Neuronal stem cell (in vitro differentiated cells): ENCODE measurements at regions not wholly inside any gene's neighbourhood (a gene's known extent, or its start where the extent isn't known, plus 50 kb on each side); places are given as distances from the start of the nearest gene placed in this dataset. TPM values are rescaled to one million over a fixed set of nuclear protein-coding genes. Genes with fewer than 3 reads are reported as not detected.
"Not testable (repeated sequence)": the region's sequence is repeated elsewhere in the genome, so short reads cannot be mapped to it uniquely, and the experiment has no call there.

Experiments
- DNase-seq: peaks from one replicate; pipeline ENCODE4 v3.0.0-alpha.2; 2013; ENCODE audit warnings: low spot score
- H2AFZ ChIP-seq: one replicate; pipeline ENCODE4 v1.6.1; 2013; ENCODE audit warnings: mild to moderate bottlenecking, low read length, inconsistent platforms
- H2AK5ac ChIP-seq: 2 replicates; pipeline ENCODE4 v1.6.1; 2013; ENCODE audit warnings: low read depth, mild to moderate bottlenecking, inconsistent platforms, low read length, moderate library complexity, mixed read lengths
- H2BK120ac ChIP-seq: 2 replicates; pipeline ENCODE4 v1.6.1; 2013; ENCODE audit warnings: low read depth, mild to moderate bottlenecking, inconsistent platforms, low read length, moderate library complexity, mixed read lengths
- H2BK12ac ChIP-seq: one replicate; pipeline ENCODE4 v1.6.1; 2013; ENCODE audit warnings: low read length, inconsistent platforms
- H2BK15ac ChIP-seq: 2 replicates; pipeline ENCODE4 v1.6.1; 2013; ENCODE audit warnings: mild to moderate bottlenecking, low read length, inconsistent platforms, mixed read lengths
- H2BK5ac ChIP-seq: one replicate; pipeline ENCODE4 v1.6.1; 2013; ENCODE audit warnings: inconsistent platforms, mild to moderate bottlenecking, low read length, moderate library complexity
- H3K14ac ChIP-seq: one replicate; pipeline ENCODE4 v1.6.1; 2013; ENCODE audit warnings: low read length, inconsistent platforms
- H3K18ac ChIP-seq: 2 replicates; pipeline ENCODE4 v1.6.1; 2013; ENCODE audit warnings: low read length, inconsistent platforms
- H3K23ac ChIP-seq: 2 replicates; pipeline ENCODE4 v1.6.1; 2013; ENCODE audit warnings: low read depth, mild to moderate bottlenecking, mixed read lengths, low read length, inconsistent platforms; ENCODE audit not compliant: poor library complexity
- H3K27ac ChIP-seq: replicated peaks from 3 replicates; pipeline ENCODE4 v1.5.1; 2013; ENCODE audit warnings: low read length, inconsistent platforms
- H3K27me3 ChIP-seq, 3 experiments: 2 replicates each; pipeline ENCODE4 v1.6.1; 2013; ENCODE audit warnings: low read length in 3 of 3, mild to moderate bottlenecking in 2 of 3, inconsistent platforms in 1 of 3, low read depth in 1 of 3, mixed read lengths in 1 of 3, moderate library complexity in 1 of 3; ENCODE audit not compliant: control insufficient read depth in 3 of 3, insufficient read depth in 3 of 3
- H3K36me3 ChIP-seq, 2 donors: replicated peaks in 1 of 2; 2 replicates each; pipeline ENCODE4 v1.6.1; 2013; ENCODE audit warnings: low read length in 2 of 2; ENCODE audit not compliant: control insufficient read depth in 2 of 2, insufficient read depth in 2 of 2
- H3K4ac ChIP-seq: 2 replicates; pipeline ENCODE4 v1.6.1; 2013; ENCODE audit warnings: inconsistent platforms, mild to moderate bottlenecking, low read length, moderate library complexity
- H3K4me1 ChIP-seq, 2 donors: 1 replicate in 1 of 2; 2 replicates in 1 of 2; pipeline ENCODE4 v1.6.1; 2013; ENCODE audit warnings: low read length in 2 of 2, low read depth in 1 of 2; ENCODE audit not compliant: control insufficient read depth in 2 of 2, insufficient read depth in 1 of 2
- H3K4me2 ChIP-seq: one replicate; pipeline ENCODE4 v1.6.1; 2013; ENCODE audit warnings: mild to moderate bottlenecking, low read length, inconsistent platforms; ENCODE audit not compliant: insufficient read depth, poor library complexity, severe bottlenecking
- H3K4me3 ChIP-seq, 2 donors: 2 replicates each; pipeline ENCODE4 v1.5.1; 2013; ENCODE audit warnings: low read length in 2 of 2, mild to moderate bottlenecking in 2 of 2, inconsistent platforms in 1 of 2, moderate library complexity in 1 of 2
- H3K79me1 ChIP-seq: one replicate; pipeline ENCODE4 v1.6.1; 2013; ENCODE audit warnings: low read depth, mild to moderate bottlenecking, inconsistent platforms, low read length, moderate library complexity
- H3K9ac ChIP-seq: one replicate; pipeline ENCODE4 v1.6.1; 2013; ENCODE audit warnings: mild to moderate bottlenecking, low read depth, low read length, inconsistent platforms; ENCODE audit not compliant: poor library complexity
- H3K9me3 ChIP-seq, 2 donors: replicated peaks in 1 of 2; 2 replicates each; pipeline versions ENCODE3 to v1.6.1; 2013; ENCODE audit warnings: low read length in 2 of 2, mild to moderate bottlenecking in 2 of 2, inconsistent platforms in 1 of 2, low read depth in 1 of 2, mixed read lengths in 1 of 2, moderate library complexity in 1 of 2; ENCODE audit not compliant: control insufficient read depth in 2 of 2, insufficient read depth in 1 of 2
- H4K8ac ChIP-seq: one replicate; pipeline ENCODE4 v1.6.1; 2013; ENCODE audit warnings: low read depth, mild to moderate bottlenecking, inconsistent platforms, low read length, moderate library complexity
- H4K91ac ChIP-seq: one replicate; pipeline ENCODE4 v1.6.1; 2013; ENCODE audit warnings: low read length, low read depth, mild to moderate bottlenecking, inconsistent platforms; ENCODE audit not compliant: poor library complexity
- WGBS, 2 donors: extraction: QIAGEN DNeasy Blood & Tissue Kit; methylation state at CpG; one replicate each; pipeline ENCODE4 v1.1.7; 2013; ENCODE audit warnings: missing lambda C conversion rate in 2 of 2, mixed read lengths in 1 of 2; ENCODE audit not compliant: insufficient read length in 2 of 2, insufficient replicate concordance in 1 of 2; ENCODE audit errors: extremely low coverage in 2 of 2; 5-methylcytosine and 5-hydroxymethylcytosine counted together
- small RNA-seq: library from polyadenylated mRNA; stranded (forward); fragments of <200 nt; extraction: miRNeasy Mini kit (QIAGEN cat#:217004); gene quantifications from one replicate; pipeline ENCODE3, GENCODE V24; 2013; ENCODE audit not compliant: insufficient read depth

GRCh38 chrY:18855184-18855583 lies 81.6 kb upstream of the HSFY2 start:
- no CpG with 5 or more reads among the region's 2 CpGs for WGBS, 2 donors

GRCh38 chrY:18853323-18853722 lies 79.8 kb upstream of the HSFY2 start:
- H3K9ac ChIP-seq, H3K4ac ChIP-seq, H4K8ac ChIP-seq, DNase-seq, H3K36me3 ChIP-seq, H2AFZ ChIP-seq, H3K4me2 ChIP-seq, H3K4me3 ChIP-seq, H2BK12ac ChIP-seq, H2BK15ac ChIP-seq, H3K18ac ChIP-seq, H3K9me3 ChIP-seq, H3K79me1 ChIP-seq, H3K4me1 ChIP-seq, H3K23ac ChIP-seq, H3K14ac ChIP-seq, H2BK120ac ChIP-seq, H2AK5ac ChIP-seq, H3K27me3 ChIP-seq, H3K27ac ChIP-seq, H2BK5ac ChIP-seq, H4K91ac ChIP-seq: not testable (repeated sequence)
- WGBS, 2 donors, result no CpG with 5 or more reads among the region's 4 CpGs

More at GRCh38 chrY:18855184-18855583, 81.6 kb upstream of the HSFY2 start:
- H3K4me3 ChIP-seq, H3K23ac ChIP-seq, H3K36me3 ChIP-seq, H3K9me3 ChIP-seq, H2BK15ac ChIP-seq, H3K27me3 ChIP-seq, H2BK5ac ChIP-seq, H3K9ac ChIP-seq, DNase-seq, H3K18ac ChIP-seq, H3K4me1 ChIP-seq, H2AFZ ChIP-seq, H3K79me1 ChIP-seq, H3K14ac ChIP-seq, H3K4ac ChIP-seq, H3K4me2 ChIP-seq, H2AK5ac ChIP-seq, H4K91ac ChIP-seq, H3K27ac ChIP-seq, H2BK120ac ChIP-seq, H2BK12ac ChIP-seq, H4K8ac ChIP-seq: not testable (repeated sequence)

GRCh38 chrY:18836643-18837042 lies 63.1 kb upstream of the HSFY2 start:
- not testable (repeated sequence) for H3K4me2 ChIP-seq, H3K4me1 ChIP-seq, H3K14ac ChIP-seq, H2BK12ac ChIP-seq, H3K18ac ChIP-seq, H3K27ac ChIP-seq, H4K8ac ChIP-seq, H3K4me3 ChIP-seq, H3K9me3 ChIP-seq, H4K91ac ChIP-seq, H3K79me1 ChIP-seq, DNase-seq, H2BK5ac ChIP-seq, H2AK5ac ChIP-seq, H3K23ac ChIP-seq, H3K27me3 ChIP-seq, H2BK15ac ChIP-seq, H2BK120ac ChIP-seq, H3K4ac ChIP-seq, H3K9ac ChIP-seq, H3K36me3 ChIP-seq, H2AFZ ChIP-seq
- WGBS, 2 donors, result no CpG with 5 or more reads among the region's 6 CpGs

Small RNA genes lying in the stretch of these regions (small RNA-seq; reads per million reads assigned to genes)
- gene CD24P4 (not detected), gene MTCYBP2 (not detected), gene RNU6-255P (not detected)
